Body of pancreas (tissue), 4 donors: ENCODE measurements at regions not wholly inside any gene's neighbourhood (a gene's known extent, or its start where the extent isn't known, plus 50 kb on each side); places are given as distances from the start of the nearest gene placed in this dataset.
"Not testable (repeated sequence)": the region's sequence is repeated elsewhere in the genome, so short reads cannot be mapped to it uniquely, and the experiment has no call there.

Source experiments
- ATAC-seq: fragments of 150-250 bp; one replicate; pipeline ENCODE4 v1.9.1; 2016
- DNase-seq, 4 donors: peaks; one replicate each; pipeline ENCODE4 v3.0.0-alpha.2; 2019
- H3K27ac ChIP-seq, 4 donors: fragments of 200-600 bp; sonication (generic); 1 replicate in 3 of 4; 2 replicates in 1 of 4; pipeline versions ENCODE4 v1.5.1 to v1.6.1; 2016 to 2019; ENCODE audit warnings: mild to moderate bottlenecking in 1 of 4, mixed read lengths in 1 of 4, moderate library complexity in 1 of 4
- H3K27me3 ChIP-seq, 2 donors: fragments of 200-600 bp; sonication (generic); one replicate each; pipeline ENCODE4 v1.6.0; 2016; ENCODE audit warnings: mild to moderate bottlenecking in 1 of 2
- H3K36me3 ChIP-seq, 2 donors: fragments of 200-600 bp; sonication (generic); replicated peaks in 1 of 2; 2 replicates each; pipeline ENCODE4 v1.5.1; 2016; ENCODE audit warnings: low read depth in 2 of 2; ENCODE audit not compliant: insufficient read depth in 1 of 2
- H3K4me1 ChIP-seq: fragments of 200-600 bp; sonication (generic); one replicate; pipeline ENCODE4 v1.6.0; 2016
- H3K4me3 ChIP-seq, 2 donors: fragments of 200-600 bp; sonication (generic); 1 replicate in 1 of 2; 2 replicates in 1 of 2; pipeline ENCODE4 v1.5.1; 2016 to 2019
- H3K9me3 ChIP-seq, 3 donors: fragments of 200-600 bp; sonication (generic); 1 replicate in 2 of 3; 2 replicates in 1 of 3; pipeline ENCODE4 v1.5.1; 2016
- POLR2A ChIP-seq, 3 donors: fragments of 450-650 bp; IDR thresholded peaks; one replicate each; pipeline ENCODE4 v1.6.1; 2016; ENCODE audit warnings: antibody characterized with exemption in 3 of 3, mild to moderate bottlenecking in 2 of 3
- WGBS, 2 donors: methylation state at CpG; one replicate each; pipeline ENCODE4 v1.1.5; 2017; 5-methylcytosine and 5-hydroxymethylcytosine counted together
- intact Hi-C: fragments of 100-400 bp; cut with DNase I; formaldehyde crosslinking; loops from one replicate; pipeline ENCODE4 v1.15.1; 2023
- TF ChIP-seq, protein P1 (sequence below), 7 experiments: fragments of 450-650 bp in 4 of 7; fragments of 200-600 bp in 3 of 7; sonication (generic) in 3 of 7; IDR thresholded peaks; one replicate each; pipeline ENCODE4 v1.5.1; 2016 to 2019; ENCODE audit warnings: antibody characterized with exemption in 7 of 7

DNA sequence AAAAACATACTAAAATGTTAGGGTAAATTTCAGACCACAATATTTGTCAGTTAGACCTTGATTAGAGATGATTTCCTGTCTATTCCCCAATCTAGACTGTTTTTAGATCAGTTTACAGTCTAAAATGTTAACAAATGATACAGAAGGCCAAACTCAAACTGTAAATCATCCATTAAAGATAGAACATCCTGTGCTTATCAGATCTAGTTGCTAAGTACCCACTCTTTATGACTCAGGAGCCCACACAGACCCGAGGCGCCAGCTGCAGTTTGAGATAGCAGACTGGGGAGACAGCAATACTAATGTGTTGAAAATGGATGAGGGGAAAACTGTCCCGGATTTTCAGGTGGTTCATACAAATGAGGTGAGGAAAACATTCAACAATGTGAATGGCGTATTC is 113.3 kb downstream of the SCG2 start:
- Histone ChIP-seq H3K27me3 (no peaks in the 10 kb centered on the region), H3K4me3 (no peak overlapping the region), H3K4me1 (no peaks in the 10 kb centered on the region), H3K27ac (no peak overlapping the region), H3K36me3 (no peaks in the 10 kb centered on the region), H3K9me3 (no peaks in the 10 kb centered on the region)
- 32 to 36% methylated on average over 4 of the region's 4 CpGs for WGBS, 2 donors
- intact Hi-C loops = no loop called here
- ATAC-seq = no peak
- peak in 3 of 4 donors; percentile 20 to 39 (median 25) for DNase-seq
- no peak for TF ChIP-seq POLR2A (IDR thresholded peaks at IDR 0.05)
- TF ChIP-seq, protein P1, sequence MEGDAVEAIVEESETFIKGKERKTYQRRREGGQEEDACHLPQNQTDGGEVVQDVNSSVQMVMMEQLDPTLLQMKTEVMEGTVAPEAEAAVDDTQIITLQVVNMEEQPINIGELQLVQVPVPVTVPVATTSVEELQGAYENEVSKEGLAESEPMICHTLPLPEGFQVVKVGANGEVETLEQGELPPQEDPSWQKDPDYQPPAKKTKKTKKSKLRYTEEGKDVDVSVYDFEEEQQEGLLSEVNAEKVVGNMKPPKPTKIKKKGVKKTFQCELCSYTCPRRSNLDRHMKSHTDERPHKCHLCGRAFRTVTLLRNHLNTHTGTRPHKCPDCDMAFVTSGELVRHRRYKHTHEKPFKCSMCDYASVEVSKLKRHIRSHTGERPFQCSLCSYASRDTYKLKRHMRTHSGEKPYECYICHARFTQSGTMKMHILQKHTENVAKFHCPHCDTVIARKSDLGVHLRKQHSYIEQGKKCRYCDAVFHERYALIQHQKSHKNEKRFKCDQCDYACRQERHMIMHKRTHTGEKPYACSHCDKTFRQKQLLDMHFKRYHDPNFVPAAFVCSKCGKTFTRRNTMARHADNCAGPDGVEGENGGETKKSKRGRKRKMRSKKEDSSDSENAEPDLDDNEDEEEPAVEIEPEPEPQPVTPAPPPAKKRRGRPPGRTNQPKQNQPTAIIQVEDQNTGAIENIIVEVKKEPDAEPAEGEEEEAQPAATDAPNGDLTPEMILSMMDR (IDR thresholded peaks at IDR 0.05) = no peak

DNA sequence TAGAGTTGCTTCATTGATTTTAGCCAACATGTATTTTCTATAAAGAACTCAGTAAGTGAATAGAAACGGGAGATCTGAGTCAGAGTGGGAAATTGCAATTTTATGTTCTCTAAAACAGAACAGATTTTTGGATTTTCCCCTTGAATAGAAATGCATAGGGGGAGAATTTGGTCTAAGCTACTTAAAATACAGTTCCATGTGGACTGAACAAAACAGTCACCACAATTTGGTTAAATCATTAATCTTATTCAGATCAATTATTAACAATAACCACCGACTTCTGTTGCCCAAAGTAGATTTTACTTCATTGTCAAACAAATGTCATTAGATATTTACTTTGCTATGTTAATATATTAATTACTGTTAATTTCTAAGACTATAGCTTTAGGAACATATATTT is 107.7 kb downstream of the SCG2 start:
- Histone ChIP-seq H3K4me1 (no peaks in the 10 kb centered on the region), H3K27me3 (no peaks in the 10 kb centered on the region), H3K4me3 (no peak overlapping the region), H3K27ac (no peak overlapping the region), H3K9me3 (no peaks in the 10 kb centered on the region), H3K36me3 (no peaks in the 10 kb centered on the region)
- DNase-seq (no peak), ATAC-seq (no peak)
- TF ChIP-seq, protein P1 (IDR thresholded peaks at IDR 0.05) = no peak
- no peak for TF ChIP-seq POLR2A (IDR thresholded peaks at IDR 0.05)
- 26 to 39% methylated on average over 2 of the region's 2 CpGs for WGBS, 2 donors
- intact Hi-C loops = no loop called here

DNA sequence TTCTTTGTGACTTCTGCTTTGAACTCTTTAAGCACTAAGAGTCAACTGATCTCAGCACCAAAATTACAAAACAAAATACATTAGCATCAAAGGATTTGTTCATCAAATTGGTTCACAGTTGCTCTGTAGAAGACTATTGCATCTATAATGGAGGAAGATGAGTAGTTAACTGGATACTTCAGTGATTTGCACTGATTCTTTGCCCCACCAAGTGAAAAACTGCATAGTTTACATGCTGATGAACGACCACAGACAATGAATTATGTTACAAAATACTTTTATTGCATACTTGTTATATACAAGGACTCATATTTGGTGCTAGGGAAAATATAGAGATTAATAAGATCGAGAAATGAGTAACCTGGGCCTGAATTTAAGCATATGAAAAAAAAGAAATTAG is 107.2 kb downstream of the SCG2 start:
- Histone ChIP-seq H3K4me3 (no peak overlapping the region), H3K9me3 (no peaks in the 10 kb centered on the region), H3K27me3 (no peaks in the 10 kb centered on the region), H3K4me1 (no peaks in the 10 kb centered on the region), H3K27ac (no peak overlapping the region), H3K36me3 (no peaks in the 10 kb centered on the region)
- TF ChIP-seq, protein P1 (IDR thresholded peaks at IDR 0.05) = no peak
- TF ChIP-seq POLR2A (IDR thresholded peaks at IDR 0.05) = no peak
- intact Hi-C loops = no loop called here
- ATAC-seq = no peak
- 77 to 80% methylated on average over 2 of the region's 2 CpGs for WGBS, 2 donors
- DNase-seq = no peak

DNA sequence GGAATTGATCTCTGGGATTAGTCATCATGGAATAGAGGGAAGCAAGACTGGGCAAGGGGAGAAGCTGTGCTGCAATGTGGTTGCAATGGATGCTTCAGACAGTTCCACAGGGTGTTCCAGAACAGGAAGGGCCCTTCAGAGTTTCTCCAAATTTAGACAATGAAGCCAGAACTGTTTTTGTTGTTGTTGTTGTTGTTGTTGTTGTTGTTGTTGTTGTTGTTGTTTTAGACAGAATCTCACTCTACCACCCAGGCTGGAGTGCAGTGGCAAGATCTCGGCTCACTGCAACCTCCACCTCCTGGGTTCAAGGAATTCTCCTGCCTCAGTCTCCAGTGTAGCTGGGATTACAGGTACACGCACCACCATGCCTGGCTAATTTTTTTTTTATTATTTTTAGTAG is 105.3 kb downstream of the SCG2 start:
- intact Hi-C loops, H3K27me3 ChIP-seq, ATAC-seq, H3K9me3 ChIP-seq, DNase-seq, H3K4me1 ChIP-seq, H3K27ac ChIP-seq, H3K36me3 ChIP-seq, H3K4me3 ChIP-seq: not testable (repeated sequence)
- 61 to 78% methylated on average over 2 of the region's 2 CpGs for WGBS, 2 donors

DNA sequence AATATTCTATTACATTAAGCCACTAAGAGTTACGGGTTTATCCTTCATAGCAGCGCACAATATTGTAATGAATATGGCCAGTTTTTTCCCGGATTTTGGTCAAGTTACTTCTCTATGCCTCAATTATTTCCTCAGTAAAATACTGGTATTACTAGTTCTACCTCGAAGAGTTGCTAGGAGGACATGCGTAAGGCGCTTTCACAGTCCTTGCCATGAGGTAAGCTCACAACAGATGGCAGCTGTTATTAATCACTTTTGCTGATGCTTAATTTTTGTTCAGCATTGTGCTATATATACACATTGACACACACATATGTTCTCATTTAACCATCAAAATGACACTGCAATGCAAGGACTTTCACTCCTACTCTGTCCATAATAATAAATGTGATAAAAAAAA is 101.5 kb downstream of the SCG2 start:
- no peak overlapping the region for H3K4me3 ChIP-seq
- H3K4me1 ChIP-seq = no peaks in the 10 kb centered on the region
- TF ChIP-seq POLR2A (IDR thresholded peaks at IDR 0.05) = no peak
- TF ChIP-seq, protein P1 (IDR thresholded peaks at IDR 0.05) = no peak
- H3K9me3 ChIP-seq = no peaks in the 10 kb centered on the region
- no peak overlapping the region for H3K27ac ChIP-seq
- no peak for DNase-seq
- H3K36me3 ChIP-seq = no peaks in the 10 kb centered on the region
- intact Hi-C loops = no loop called here
- 81 to 84% methylated on average over 6 of the region's 6 CpGs for WGBS, 2 donors
- H3K27me3 ChIP-seq = no peaks in the 10 kb centered on the region
- no peak for ATAC-seq
